Activated naive CD8-positive, alpha-beta T cell treated with anti-CD3 and anti-CD28 coated beads, Interleukin-2, amount 10 ng/mL, durations not matched to agents 7 days and 5 days (primary cell): ENCODE measurements at regions not wholly inside any gene's neighbourhood (a gene's known extent, or its start where the extent isn't known, plus 50 kb on each side); places are given as distances from the start of the nearest gene placed in this dataset.
"Not testable (repeated sequence)": the region's sequence is repeated elsewhere in the genome, so short reads cannot be mapped to it uniquely, and the experiment has no call there.

Experiments
- ATAC-seq: fragments of 150-1000 bp; cut with Tn5 transposase; one replicate; pipeline ENCODE4 v1.10.0; 2021; ENCODE audit warnings: low read depth, moderate library complexity
- POLR2A ChIA-PET: fragments of 350-600 bp; sonication (Branson Sonifier 250); formaldehyde crosslinking; loops from one replicate; lab custom pipeline; 2021; ENCODE audit warnings: antibody characterized with exemption; lab: Charles Lee
- DNase-seq: peaks from one replicate; pipeline ENCODE4 v3.0.0; 2021
- H3K27ac Mint-ChIP-seq: one replicate; pipeline ENCODE4 v1.8.0; 2022; ENCODE audit warnings: mild to moderate bottlenecking, mixed read lengths
- H3K27me3 Mint-ChIP-seq: one replicate; pipeline ENCODE4 v1.8.0; 2022; ENCODE audit warnings: mild to moderate bottlenecking, moderate library complexity, mixed read lengths
- H3K36me3 Mint-ChIP-seq: one replicate; pipeline ENCODE4 v1.8.0; 2021; ENCODE audit warnings: mild to moderate bottlenecking, mixed read lengths
- H3K4me1 Mint-ChIP-seq: one replicate; pipeline ENCODE4 v1.8.0; 2021; ENCODE audit warnings: mixed read lengths
- H3K4me3 Mint-ChIP-seq: one replicate; pipeline ENCODE4 v1.8.0; 2022; ENCODE audit warnings: mild to moderate bottlenecking, moderate library complexity, mixed read lengths
- H3K9me3 Mint-ChIP-seq: one replicate; pipeline ENCODE4 v1.8.0; 2021; ENCODE audit warnings: mixed read lengths

- POLR2A ChIA-PET, ATAC-seq, H3K9me3 Mint-ChIP-seq, H3K4me3 Mint-ChIP-seq, H3K27me3 Mint-ChIP-seq, H3K4me1 Mint-ChIP-seq, H3K36me3 Mint-ChIP-seq, DNase-seq, H3K27ac Mint-ChIP-seq: not testable (repeated sequence)
These were observed 1101.9 kb downstream of the OTOL1 start for GRCh38 chr3:162598500-162598899.

GRCh38 chr3:162599742-162600141, 1103.1 kb downstream of the OTOL1 start:
- H3K27ac Mint-ChIP-seq, POLR2A ChIA-PET: not testable (repeated sequence)

GRCh38 chr3:162601101-162601670, 1104.6 kb downstream of the OTOL1 start:
- H3K27me3 Mint-ChIP-seq: no peaks in the 10 kb centered on the region
- H3K4me3 Mint-ChIP-seq: no peak overlapping the region
- peaks cover 7% of the 10 kb centered on the region for H3K9me3 Mint-ChIP-seq
- DNase-seq (no peak), ATAC-seq (no peak)
- no peaks in the 10 kb centered on the region for H3K36me3 Mint-ChIP-seq
- POLR2A ChIA-PET: no interaction called here
- H3K4me1 Mint-ChIP-seq: peaks cover 2% of the 10 kb centered on the region
- no peak overlapping the region for H3K27ac Mint-ChIP-seq

More at GRCh38 chr3:162599742-162600141, 1103.1 kb downstream of the OTOL1 start:
- H3K27me3 Mint-ChIP-seq, H3K36me3 Mint-ChIP-seq, DNase-seq, ATAC-seq, H3K4me1 Mint-ChIP-seq, H3K9me3 Mint-ChIP-seq, H3K4me3 Mint-ChIP-seq: not testable (repeated sequence)

- no peak for DNase-seq
- peaks cover 2% of the 10 kb centered on the region for H3K4me1 Mint-ChIP-seq
- H3K36me3 Mint-ChIP-seq: no peaks in the 10 kb centered on the region
- H3K9me3 Mint-ChIP-seq: peaks cover 7% of the 10 kb centered on the region
- POLR2A ChIA-PET: no interaction called here
- no peaks in the 10 kb centered on the region for H3K27me3 Mint-ChIP-seq
- no peak overlapping the region for H3K27ac Mint-ChIP-seq
- H3K4me3 Mint-ChIP-seq: no peak overlapping the region
- ATAC-seq: no peak
These were observed 1106.0 kb downstream of the OTOL1 start for GRCh38 chr3:162602619-162603018.

- Mint-ChIP-seq H3K4me1 (no peaks in the 10 kb centered on the region), H3K27ac (no peak overlapping the region), H3K9me3 (peaks cover 4% of the 10 kb centered on the region), H3K36me3 (no peaks in the 10 kb centered on the region), H3K4me3 (no peak overlapping the region), H3K27me3 (no peaks in the 10 kb centered on the region)
- ATAC-seq: no peak
- no peak for DNase-seq
- POLR2A ChIA-PET: no interaction called here
These were observed 1109.1 kb downstream of the OTOL1 start for GRCh38 chr3:162605651-162606204.

- H3K4me3 Mint-ChIP-seq: no peak overlapping the region
- ATAC-seq: no peak
These were observed 1113.7 kb downstream of the OTOL1 start for GRCh38 chr3:162610261-162610660.

GRCh38 chr3:162612991-162613390, 1116.4 kb downstream of the OTOL1 start:
- DNase-seq: no peak
- Mint-ChIP-seq H3K27ac (no peak overlapping the region), H3K9me3 (no peaks in the 10 kb centered on the region), H3K27me3 (no peaks in the 10 kb centered on the region), H3K4me3 (no peak overlapping the region), H3K36me3 (no peaks in the 10 kb centered on the region), H3K4me1 (no peaks in the 10 kb centered on the region)
- POLR2A ChIA-PET: no interaction called here
- no peak for ATAC-seq

More at GRCh38 chr3:162610261-162610660, 1113.7 kb downstream of the OTOL1 start:
- no peaks in the 10 kb centered on the region for H3K27me3 Mint-ChIP-seq
- POLR2A ChIA-PET: no interaction called here
- peaks cover 2% of the 10 kb centered on the region for H3K9me3 Mint-ChIP-seq
- H3K4me1 Mint-ChIP-seq: no peaks in the 10 kb centered on the region
- DNase-seq: no peak
- H3K36me3 Mint-ChIP-seq: no peaks in the 10 kb centered on the region
- no peak overlapping the region for H3K27ac Mint-ChIP-seq

- Mint-ChIP-seq H3K36me3 (no peaks in the 10 kb centered on the region), H3K4me1 (no peaks in the 10 kb centered on the region), H3K27me3 (no peaks in the 10 kb centered on the region), H3K4me3 (no peak overlapping the region), H3K9me3 (peaks cover 2% of the 10 kb centered on the region), H3K27ac (no peak overlapping the region)
- no peak for ATAC-seq
- POLR2A ChIA-PET: no interaction called here
- no peak for DNase-seq
These were observed 1129.6 kb downstream of the OTOL1 start for GRCh38 chr3:162626172-162626571.

GRCh38 chr3:162628531-162628930, 1131.9 kb downstream of the OTOL1 start:
- peaks cover 2% of the 10 kb centered on the region for H3K9me3 Mint-ChIP-seq
- POLR2A ChIA-PET: no interaction called here
- no peak overlapping the region for H3K4me3 Mint-ChIP-seq
- H3K27me3 Mint-ChIP-seq: no peaks in the 10 kb centered on the region
- no peak overlapping the region for H3K27ac Mint-ChIP-seq
- DNase-seq (no peak), ATAC-seq (no peak)
- no peaks in the 10 kb centered on the region for H3K4me1 Mint-ChIP-seq
- H3K36me3 Mint-ChIP-seq: no peaks in the 10 kb centered on the region

GRCh38 chr3:162629372-162629771, 1132.8 kb downstream of the OTOL1 start:
- Mint-ChIP-seq H3K4me3 (no peak overlapping the region), H3K27ac (no peak overlapping the region), H3K36me3 (no peaks in the 10 kb centered on the region), H3K4me1 (no peaks in the 10 kb centered on the region), H3K9me3 (no peaks in the 10 kb centered on the region), H3K27me3 (no peaks in the 10 kb centered on the region)
- no peak for DNase-seq
- POLR2A ChIA-PET: no interaction called here
- ATAC-seq: no peak

- no peak overlapping the region for H3K4me3 Mint-ChIP-seq
- no peaks in the 10 kb centered on the region for H3K27me3 Mint-ChIP-seq
- no peak for DNase-seq
- no peak overlapping the region for H3K27ac Mint-ChIP-seq
- no peaks in the 10 kb centered on the region for H3K36me3 Mint-ChIP-seq
- POLR2A ChIA-PET: no interaction called here
- H3K4me1 Mint-ChIP-seq: no peaks in the 10 kb centered on the region
- H3K9me3 Mint-ChIP-seq: no peaks in the 10 kb centered on the region
- ATAC-seq: no peak
These were observed 1136.1 kb downstream of the OTOL1 start for GRCh38 chr3:162632672-162633071.

- ATAC-seq, H3K4me1 Mint-ChIP-seq, H3K9me3 Mint-ChIP-seq, H3K36me3 Mint-ChIP-seq, DNase-seq, H3K4me3 Mint-ChIP-seq, H3K27ac Mint-ChIP-seq, POLR2A ChIA-PET, H3K27me3 Mint-ChIP-seq: not testable (repeated sequence)
These were observed 1143.6 kb downstream of the OTOL1 start for GRCh38 chr3:162640208-162640607.

- H3K9me3 Mint-ChIP-seq: no peaks in the 10 kb centered on the region
- no peaks in the 10 kb centered on the region for H3K36me3 Mint-ChIP-seq
- POLR2A ChIA-PET: no interaction called here
- H3K27me3 Mint-ChIP-seq: no peaks in the 10 kb centered on the region
- H3K4me3 Mint-ChIP-seq: no peak overlapping the region
- ATAC-seq (no peak), DNase-seq (no peak)
- no peaks in the 10 kb centered on the region for H3K4me1 Mint-ChIP-seq
- H3K27ac Mint-ChIP-seq: no peak overlapping the region
These were observed 1144.7 kb downstream of the OTOL1 start for GRCh38 chr3:162641317-162641716.

- Mint-ChIP-seq H3K27me3 (no peaks in the 10 kb centered on the region), H3K4me1 (no peaks in the 10 kb centered on the region), H3K4me3 (no peak overlapping the region), H3K9me3 (no peaks in the 10 kb centered on the region), H3K27ac (no peak overlapping the region), H3K36me3 (no peaks in the 10 kb centered on the region)
- ATAC-seq: no peak
- POLR2A ChIA-PET: no interaction called here
- DNase-seq: no peak
These were observed 1145.3 kb downstream of the OTOL1 start for GRCh38 chr3:162641907-162642306.
